ENCODE measurements at regions not wholly inside any gene's neighbourhood (a gene's known extent, or its start where the extent isn't known, plus 50 kb on each side); places are given as distances from the start of the nearest gene placed in this dataset.

GRCh38 chr1:105231378-105231777 is 1481.7 kb downstream of the AMY1C start:
- Histone ChIP-seq H3K36me3 (no peaks in the 10 kb centered on the region), H3K27ac (no peak overlapping the region), H3K27me3 (no peaks in the 10 kb centered on the region), H3K9me3 (no peaks in the 10 kb centered on the region), H3K4me3 (no peak overlapping the region), H3K4me1 (ENCODE audit: insufficient read depth) (no peaks in the 10 kb centered on the region)
- WGBS, 3 donors: 71 to 76% (median 72%) methylated on average over 1 of the region's 1 CpG
- intact Hi-C loops (cut with DNase I): no loop called here
- no peak for TF ChIP-seq EP300 (IDR thresholded peaks at IDR 0.05)
- no peak for TF ChIP-seq CTCF (IDR thresholded peaks at IDR 0.05)
- no peak for TF ChIP-seq POLR2A (IDR thresholded peaks at IDR 0.05)
- no peak for DNase-seq

GRCh38 chr1:105243411-105243810 is 1493.7 kb downstream of the AMY1C start:
- H3K36me3 ChIP-seq: no peaks in the 10 kb centered on the region
- no peak for DNase-seq
- intact Hi-C loops (cut with DNase I): no loop called here
- TF ChIP-seq POLR2A (IDR thresholded peaks at IDR 0.05) (no peak), EP300 (IDR thresholded peaks at IDR 0.05) (no peak), CTCF (IDR thresholded peaks at IDR 0.05) (no peak)
- WGBS, 3 donors: 16 to 20% (median 20%) methylated on average over 7 of the region's 7 CpGs
- H3K27me3 ChIP-seq: no peaks in the 10 kb centered on the region
- no peaks in the 10 kb centered on the region for H3K4me1 ChIP-seq (ENCODE audit: insufficient read depth)
- no peaks in the 10 kb centered on the region for H3K9me3 ChIP-seq
- no peak overlapping the region for H3K27ac ChIP-seq
- H3K4me3 ChIP-seq: no peak overlapping the region

- 1 to 8% (median 2%) methylated on average over 1 of the region's 1 CpG for WGBS, 3 donors
- no peak for TF ChIP-seq CTCF (IDR thresholded peaks at IDR 0.05)
- TF ChIP-seq POLR2A (IDR thresholded peaks at IDR 0.05): no peak
- no peak for TF ChIP-seq EP300 (IDR thresholded peaks at IDR 0.05)
- Histone ChIP-seq H3K4me3 (no peak overlapping the region), H3K27me3 (no peaks in the 10 kb centered on the region), H3K9me3 (no peaks in the 10 kb centered on the region), H3K4me1 (ENCODE audit: insufficient read depth) (no peaks in the 10 kb centered on the region), H3K27ac (no peak overlapping the region), H3K36me3 (no peaks in the 10 kb centered on the region)
- intact Hi-C loops (cut with DNase I): no loop called here
- no peak for DNase-seq
These were observed 1494.3 kb downstream of the AMY1C start for GRCh38 chr1:105243969-105244368.

GRCh38 chr1:105254906-105255305 is 1505.2 kb downstream of the AMY1C start:
- H3K9me3 ChIP-seq: no peaks in the 10 kb centered on the region
- no peak overlapping the region for H3K27ac ChIP-seq
- no peak for DNase-seq
- 79 to 88% (median 81%) methylated on average over 1 of the region's 1 CpG for WGBS, 3 donors
- TF ChIP-seq POLR2A (IDR thresholded peaks at IDR 0.05) (no peak), EP300 (IDR thresholded peaks at IDR 0.05) (no peak), CTCF (IDR thresholded peaks at IDR 0.05) (no peak)
- intact Hi-C loops (cut with DNase I): no loop called here
- no peaks in the 10 kb centered on the region for H3K4me1 ChIP-seq (ENCODE audit: insufficient read depth)
- no peaks in the 10 kb centered on the region for H3K27me3 ChIP-seq
- H3K36me3 ChIP-seq: no peaks in the 10 kb centered on the region
- H3K4me3 ChIP-seq: no peak overlapping the region

- H3K4me1 ChIP-seq (ENCODE audit: insufficient read depth): no peaks in the 10 kb centered on the region
- H3K27ac ChIP-seq: no peak overlapping the region
- no peak for TF ChIP-seq POLR2A (IDR thresholded peaks at IDR 0.05)
- intact Hi-C loops (cut with DNase I): no loop called here
- H3K9me3 ChIP-seq: no peaks in the 10 kb centered on the region
- H3K27me3 ChIP-seq: no peaks in the 10 kb centered on the region
- WGBS, 3 donors: 77 to 85% (median 82%) methylated on average over 7 of the region's 7 CpGs
- no peaks in the 10 kb centered on the region for H3K36me3 ChIP-seq
- no peak for DNase-seq
- no peak overlapping the region for H3K4me3 ChIP-seq
These were observed 1510.3 kb downstream of the AMY1C start for GRCh38 chr1:105260001-105260400.
